LNCAP (cell line): ENCODE measurements at regions not wholly inside any gene's neighbourhood (a gene's known extent, or its start where the extent isn't known, plus 50 kb on each side); places are given as distances from the start of the nearest gene placed in this dataset.

Source experiments
- CTCF ChIP-seq: fragments of 450-650 bp; IDR thresholded peaks from 2 replicates; pipeline ENCODE4 v1.5.1; 2017; ENCODE audit warnings: mild to moderate bottlenecking

GRCh38 chr1:218517459-218517858 lies 172.3 kb downstream of the TGFB2 start:
- no peak for TF ChIP-seq CTCF

GRCh38 chr1:218518216-218518740 lies 173.1 kb downstream of the TGFB2 start:
- no peak for TF ChIP-seq CTCF

GRCh38 chr1:218521414-218522169 lies 176.5 kb downstream of the TGFB2 start:
- TF ChIP-seq CTCF: peak; percentile 74

GRCh38 chr1:218524526-218524925 lies 179.4 kb downstream of the TGFB2 start:
- TF ChIP-seq CTCF: no peak

GRCh38 chr1:218525031-218525430 lies 179.9 kb downstream of the TGFB2 start:
- TF ChIP-seq CTCF: no peak

- no peak for TF ChIP-seq CTCF
Observed at GRCh38 chr1:218525451-218526197, 180.5 kb downstream of the TGFB2 start.

GRCh38 chr1:218526198-218526580 lies 181.1 kb downstream of the TGFB2 start:
- no peak for TF ChIP-seq CTCF
